ENCODE measurements at regions not wholly inside any gene's neighbourhood (a gene's known extent, or its start where the extent isn't known, plus 50 kb on each side); places are given as distances from the start of the nearest gene placed in this dataset.
A peak's percentile ranks its signal among the peaks of the same experiment; 100 is the strongest.

GRCh38 chr2:128617661-128618060, 299.0 kb upstream of the HS6ST1 start:
- no peaks in the 10 kb centered on the region for H3K36me3 Mint-ChIP-seq (ENCODE audit: unreplicated experiment)
- H3K4me1 Mint-ChIP-seq (ENCODE audit: low read depth, unreplicated experiment): peaks cover 7% of the 10 kb centered on the region
- H3K9me3 Mint-ChIP-seq (ENCODE audit: unreplicated experiment): peaks cover 6% of the 10 kb centered on the region
- H3K27me3 Mint-ChIP-seq (ENCODE audit: unreplicated experiment): peaks cover 5% of the 10 kb centered on the region
- no peak overlapping the region for H3K27ac Mint-ChIP-seq (ENCODE audit: unreplicated experiment)
- H3K4me3 Mint-ChIP-seq (ENCODE audit: unreplicated experiment): no peak overlapping the region
- peak; percentile 4 for DNase-seq
- no peak for TF ChIP-seq CTCF (IDR thresholded peaks at IDR 0.05; ENCODE audit: partially characterized antibody, unreplicated experiment)

- Mint-ChIP-seq H3K36me3 (ENCODE audit: unreplicated experiment) (no peaks in the 10 kb centered on the region), H3K4me3 (ENCODE audit: unreplicated experiment) (no peak overlapping the region), H3K27ac (ENCODE audit: unreplicated experiment) (no peak overlapping the region), H3K4me1 (ENCODE audit: low read depth, unreplicated experiment) (peaks cover 5% of the 10 kb centered on the region), H3K9me3 (ENCODE audit: unreplicated experiment) (peaks cover 6% of the 10 kb centered on the region), H3K27me3 (ENCODE audit: unreplicated experiment) (peaks cover 5% of the 10 kb centered on the region)
- no peak for DNase-seq
- TF ChIP-seq CTCF (IDR thresholded peaks at IDR 0.05; ENCODE audit: partially characterized antibody, unreplicated experiment): no peak
Measured at GRCh38 chr2:128618642-128619041, 300.0 kb upstream of the HS6ST1 start.

DNA sequence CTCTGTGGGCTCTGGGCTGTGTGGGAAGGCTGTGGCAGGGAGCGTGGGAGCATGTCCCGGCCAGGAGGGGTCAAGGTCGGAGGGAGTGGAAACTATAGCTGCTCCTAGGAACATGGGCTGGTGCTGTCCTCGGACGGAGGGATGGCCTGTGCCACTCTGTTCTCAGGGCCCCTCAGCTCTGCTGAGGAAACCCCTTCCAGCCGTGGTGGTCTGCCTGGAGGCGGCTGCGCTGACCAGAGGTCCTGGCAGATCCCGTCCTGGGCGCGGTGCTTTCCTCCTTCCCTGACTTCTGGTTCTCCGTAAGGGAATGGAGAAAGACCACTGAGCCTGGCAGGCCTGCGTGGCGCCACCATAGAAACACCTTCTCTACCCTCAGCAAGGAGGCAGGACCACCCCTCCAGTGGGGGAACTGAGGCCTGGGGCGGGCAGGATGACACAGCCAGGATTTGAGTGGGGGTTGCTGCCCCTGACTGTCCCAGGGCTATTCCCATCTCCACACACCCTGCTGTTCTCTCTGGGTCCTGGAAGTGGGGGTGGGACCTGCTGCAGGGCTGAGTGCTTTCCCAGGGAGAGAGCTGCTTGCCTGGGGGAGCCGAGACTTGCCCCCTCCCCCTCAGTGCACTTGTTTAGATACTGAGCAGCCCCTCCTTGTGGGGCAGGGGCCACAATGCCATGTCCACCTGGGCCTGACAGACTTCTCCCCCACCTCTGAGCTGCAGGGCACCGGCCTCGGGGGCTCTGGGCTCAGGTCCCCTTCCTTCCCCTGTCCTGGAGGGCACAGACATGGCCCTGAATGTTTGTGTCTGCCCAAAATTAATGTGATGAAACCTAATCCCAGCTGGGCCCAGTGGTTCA, 301.0 kb upstream of the HS6ST1 start:
- TF ChIP-seq CTCF (IDR thresholded peaks at IDR 0.05; ENCODE audit: partially characterized antibody, unreplicated experiment): no peak
- Mint-ChIP-seq H3K27me3 (ENCODE audit: unreplicated experiment) (peaks cover 6% of the 10 kb centered on the region), H3K9me3 (ENCODE audit: unreplicated experiment) (peaks cover 10% of the 10 kb centered on the region), H3K4me1 (ENCODE audit: low read depth, unreplicated experiment) (peaks cover 13% of the 10 kb centered on the region), H3K27ac (ENCODE audit: unreplicated experiment) (no peak overlapping the region), H3K4me3 (ENCODE audit: unreplicated experiment) (no peak overlapping the region), H3K36me3 (ENCODE audit: unreplicated experiment) (no peaks in the 10 kb centered on the region)
- peak; percentile 6 for DNase-seq

DNA sequence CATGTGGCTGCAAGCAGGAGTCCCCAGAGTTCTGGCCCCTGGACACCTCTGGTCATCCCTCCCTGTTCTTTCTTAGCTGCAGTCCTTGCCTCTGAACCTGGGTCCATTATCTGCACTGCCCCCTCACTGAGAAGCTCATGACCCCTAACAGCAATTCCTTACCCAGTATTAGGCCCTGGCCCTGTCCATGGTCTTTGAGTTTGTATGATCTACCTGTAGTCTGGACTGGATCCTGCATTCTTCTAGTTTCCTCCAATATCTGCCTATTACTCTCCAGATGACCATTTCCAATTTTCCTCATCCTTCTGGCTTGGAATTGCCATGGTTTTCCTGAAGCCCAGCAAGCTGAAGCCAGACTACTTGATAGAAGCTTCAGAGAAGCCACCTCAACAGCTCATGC, 302.4 kb upstream of the HS6ST1 start:
- Mint-ChIP-seq H3K4me3 (ENCODE audit: unreplicated experiment) (no peak overlapping the region), H3K27ac (ENCODE audit: unreplicated experiment) (no peak overlapping the region), H3K36me3 (ENCODE audit: unreplicated experiment) (no peaks in the 10 kb centered on the region), H3K27me3 (ENCODE audit: unreplicated experiment) (peaks cover 11% of the 10 kb centered on the region), H3K9me3 (ENCODE audit: unreplicated experiment) (peaks cover 10% of the 10 kb centered on the region), H3K4me1 (ENCODE audit: low read depth, unreplicated experiment) (peaks cover 19% of the 10 kb centered on the region)
- no peak for DNase-seq
- TF ChIP-seq CTCF (IDR thresholded peaks at IDR 0.05; ENCODE audit: partially characterized antibody, unreplicated experiment): no peak

DNA sequence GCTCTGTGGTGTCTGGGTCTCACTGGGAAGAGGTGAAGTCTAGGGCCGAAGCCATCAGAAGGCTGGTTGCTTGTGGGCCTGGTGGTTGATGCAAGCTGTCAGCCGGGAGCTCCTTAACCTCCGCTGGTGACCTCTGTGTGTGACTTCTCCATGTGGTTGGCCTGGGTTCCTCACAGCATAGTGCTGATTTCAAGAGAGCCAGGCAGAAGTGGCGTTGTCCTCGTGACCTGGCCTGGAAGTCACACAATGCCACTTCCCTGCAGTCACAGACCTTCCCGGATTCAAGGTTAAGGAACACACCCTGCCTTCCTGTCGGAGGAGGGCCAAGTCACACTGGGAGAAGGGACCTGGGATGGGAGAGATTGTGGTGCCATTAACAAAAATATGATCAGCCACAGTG, 303.7 kb upstream of the HS6ST1 start:
- Mint-ChIP-seq H3K9me3 (ENCODE audit: unreplicated experiment) (peaks cover 17% of the 10 kb centered on the region), H3K36me3 (ENCODE audit: unreplicated experiment) (no peaks in the 10 kb centered on the region), H3K4me1 (ENCODE audit: low read depth, unreplicated experiment) (peaks cover 32% of the 10 kb centered on the region), H3K4me3 (ENCODE audit: unreplicated experiment) (no peak overlapping the region), H3K27me3 (ENCODE audit: unreplicated experiment) (peaks cover 17% of the 10 kb centered on the region), H3K27ac (ENCODE audit: unreplicated experiment) (no peak overlapping the region)
- DNase-seq: peak; percentile 1
- TF ChIP-seq CTCF (IDR thresholded peaks at IDR 0.05; ENCODE audit: partially characterized antibody, unreplicated experiment): no peak

All from glutamatergic neuron (in vitro differentiated cells).